Fibroblast of villous mesenchyme (primary cell): ENCODE measurements at regions not wholly inside any gene's neighbourhood (a gene's known extent, or its start where the extent isn't known, plus 50 kb on each side); places are given as distances from the start of the nearest gene placed in this dataset.

Experiments used
- DNase-seq: peaks from one replicate; pipeline ENCODE4 v3.0.0-alpha.2; 2010; ENCODE audit warnings: low read depth
- H3K4me3 ChIP-seq: 2 replicates; pipeline ENCODE4 v1.5.1; 2011; ENCODE audit warnings: low read depth, mild to moderate bottlenecking, low read length
- CTCF ChIP-seq: IDR thresholded peaks from 2 replicates; pipeline ENCODE4 v1.5.1; 2012; ENCODE audit warnings: low read depth, mild to moderate bottlenecking, low read length; ENCODE audit not compliant: insufficient read depth

GRCh38 chr9:103068753-103069152 is 73.6 kb downstream of the CYLC2 start:
- no peak for TF ChIP-seq CTCF
- H3K4me3 ChIP-seq, result no peak overlapping the region
- no peak for DNase-seq

- DNase-seq, result no peak
- no peak for TF ChIP-seq CTCF
- H3K4me3 ChIP-seq, result no peak overlapping the region
Measured at GRCh38 chr9:103078581-103078980, 83.4 kb downstream of the CYLC2 start.

GRCh38 chr9:103082494-103082893 is 87.4 kb downstream of the CYLC2 start:
- no peak overlapping the region for H3K4me3 ChIP-seq
- no peak for TF ChIP-seq CTCF
- DNase-seq, result no peak

- no peak for DNase-seq
- TF ChIP-seq CTCF, result no peak
- no peak overlapping the region for H3K4me3 ChIP-seq
Measured at GRCh38 chr9:103089357-103089756, 94.2 kb downstream of the CYLC2 start.

GRCh38 chr9:103104101-103104500 is 109.0 kb downstream of the CYLC2 start:
- no peak overlapping the region for H3K4me3 ChIP-seq
- DNase-seq, result no peak
- no peak for TF ChIP-seq CTCF

- no peak for DNase-seq
- no peak overlapping the region for H3K4me3 ChIP-seq
- no peak for TF ChIP-seq CTCF
Measured at GRCh38 chr9:103116246-103116645, 121.1 kb downstream of the CYLC2 start.

- H3K4me3 ChIP-seq, result no peak overlapping the region
- DNase-seq, result no peak
- TF ChIP-seq CTCF, result no peak
Measured at GRCh38 chr9:103126494-103126893, 131.4 kb downstream of the CYLC2 start.
